ENCODE measurements at regions not wholly inside any gene's neighbourhood (a gene's known extent, or its start where the extent isn't known, plus 50 kb on each side); places are given as distances from the start of the nearest gene placed in this dataset.

GRCh38 chr5:66472010-66472409 lies 124.2 kb upstream of the MAST4 start:
- no peaks in the 10 kb centered on the region for H3F3A ChIP-seq (ENCODE audit: insufficient read depth, low read length)
- H3K9me3 ChIP-seq (ENCODE audit: low read length) = no peaks in the 10 kb centered on the region; the same call in 1 of the 2 replicates
- no peak overlapping the region for H3K4me3 ChIP-seq (ENCODE audit: low read depth, low read length, poor library complexity, severe bottlenecking)
- H3K4me1 ChIP-seq (ENCODE audit: insufficient read depth, low read length, severe bottlenecking) = no peaks in the 10 kb centered on the region
- TF ChIP-seq EZH2 (IDR thresholded peaks at IDR 0.05; ENCODE audit: borderline replicate concordance, low read length) = no peak
- TF ChIP-seq CTCF (IDR thresholded peaks at IDR 0.05; ENCODE audit: low read length) = no peak
- H3K36me3 ChIP-seq (ENCODE audit: insufficient read depth, low read length) = no peaks in the 10 kb centered on the region
- H3K9ac ChIP-seq (ENCODE audit: low read length) = no peak overlapping the region
- H3K79me2 ChIP-seq (ENCODE audit: insufficient read depth, low read length) = no peaks in the 10 kb centered on the region
- no peak overlapping the region for H2AFZ ChIP-seq (ENCODE audit: low read length)
- no peak overlapping the region for H3K27ac ChIP-seq (ENCODE audit: low read depth, low read length, poor library complexity, severe bottlenecking)
- no peaks in the 10 kb centered on the region for H4K20me1 ChIP-seq (ENCODE audit: insufficient read depth, low read length)
- H3K4me2 ChIP-seq (ENCODE audit: low read length) = no peak overlapping the region
- no peaks in the 10 kb centered on the region for H3K27me3 ChIP-seq (ENCODE audit: insufficient read depth, low read length)
- H3K9me2 ChIP-seq (ENCODE audit: low read depth, low read length) = no peaks in the 10 kb centered on the region

- Histone ChIP-seq H3K4me2 (ENCODE audit: low read length) (no peak overlapping the region), H3K79me2 (ENCODE audit: insufficient read depth, low read length) (no peaks in the 10 kb centered on the region), H3K36me3 (ENCODE audit: insufficient read depth, low read length) (no peaks in the 10 kb centered on the region), H3F3A (ENCODE audit: insufficient read depth, low read length) (no peaks in the 10 kb centered on the region), H3K27me3 (ENCODE audit: insufficient read depth, low read length) (no peaks in the 10 kb centered on the region), H3K9me3 (ENCODE audit: low read length) (no peaks in the 10 kb centered on the region), H3K4me3 (ENCODE audit: low read depth, low read length, poor library complexity, severe bottlenecking) (no peak overlapping the region), H4K20me1 (ENCODE audit: insufficient read depth, low read length) (no peaks in the 10 kb centered on the region), H3K27ac (ENCODE audit: low read depth, low read length, poor library complexity, severe bottlenecking) (no peak overlapping the region), H3K9me2 (ENCODE audit: low read depth, low read length) (no peaks in the 10 kb centered on the region), H3K9ac (ENCODE audit: low read length) (no peak overlapping the region), H3K4me1 (ENCODE audit: insufficient read depth, low read length, severe bottlenecking) (no peaks in the 10 kb centered on the region), H2AFZ (ENCODE audit: low read length) (no peak overlapping the region)
- TF ChIP-seq CTCF (IDR thresholded peaks at IDR 0.05; ENCODE audit: low read length) (no peak), EZH2 (IDR thresholded peaks at IDR 0.05; ENCODE audit: borderline replicate concordance, low read length) (no peak)
Measured at GRCh38 chr5:66475731-66476130, 120.5 kb upstream of the MAST4 start.

GRCh38 chr5:66477596-66477995 lies 118.6 kb upstream of the MAST4 start:
- no peak overlapping the region for H3K9ac ChIP-seq (ENCODE audit: low read length)
- no peaks in the 10 kb centered on the region for H3F3A ChIP-seq (ENCODE audit: insufficient read depth, low read length)
- no peaks in the 10 kb centered on the region for H3K4me1 ChIP-seq (ENCODE audit: insufficient read depth, low read length, severe bottlenecking)
- no peak overlapping the region for H3K4me3 ChIP-seq (ENCODE audit: low read depth, low read length, poor library complexity, severe bottlenecking)
- no peak overlapping the region for H3K4me2 ChIP-seq (ENCODE audit: low read length)
- no peaks in the 10 kb centered on the region for H3K36me3 ChIP-seq (ENCODE audit: insufficient read depth, low read length)
- no peak overlapping the region for H3K27ac ChIP-seq (ENCODE audit: low read depth, low read length, poor library complexity, severe bottlenecking)
- no peaks in the 10 kb centered on the region for H3K9me3 ChIP-seq (ENCODE audit: low read length)
- no peaks in the 10 kb centered on the region for H3K9me2 ChIP-seq (ENCODE audit: low read depth, low read length)
- H3K27me3 ChIP-seq (ENCODE audit: insufficient read depth, low read length) = no peaks in the 10 kb centered on the region
- no peak overlapping the region for H2AFZ ChIP-seq (ENCODE audit: low read length)
- H4K20me1 ChIP-seq (ENCODE audit: insufficient read depth, low read length) = no peaks in the 10 kb centered on the region
- TF ChIP-seq EZH2 (IDR thresholded peaks at IDR 0.05; ENCODE audit: borderline replicate concordance, low read length) (no peak), CTCF (IDR thresholded peaks at IDR 0.05; ENCODE audit: low read length) (no peak)
- H3K79me2 ChIP-seq (ENCODE audit: insufficient read depth, low read length) = no peaks in the 10 kb centered on the region
